PC-3 (cell line): ENCODE measurements at regions not wholly inside any gene's neighbourhood (a gene's known extent, or its start where the extent isn't known, plus 50 kb on each side); places are given as distances from the start of the nearest gene placed in this dataset.

Experiments used
- EZH2phosphoT487 ChIP-seq: fragments of 300-600 bp; sonication (generic); IDR thresholded peaks from 2 replicates; pipeline ENCODE4 v1.6.1; 2018; ENCODE audit warnings: mild to moderate bottlenecking, antibody characterized with exemption, low read length, borderline replicate concordance
- TF ChIP-seq, protein P1 (sequence below): fragments of 300-600 bp; sonication (generic); conservative IDR thresholded peaks from 2 replicates; pipeline ENCODE4 v1.5.1; 2017; ENCODE audit warnings: antibody characterized with exemption, low read depth, mild to moderate bottlenecking, low read length

DNA sequence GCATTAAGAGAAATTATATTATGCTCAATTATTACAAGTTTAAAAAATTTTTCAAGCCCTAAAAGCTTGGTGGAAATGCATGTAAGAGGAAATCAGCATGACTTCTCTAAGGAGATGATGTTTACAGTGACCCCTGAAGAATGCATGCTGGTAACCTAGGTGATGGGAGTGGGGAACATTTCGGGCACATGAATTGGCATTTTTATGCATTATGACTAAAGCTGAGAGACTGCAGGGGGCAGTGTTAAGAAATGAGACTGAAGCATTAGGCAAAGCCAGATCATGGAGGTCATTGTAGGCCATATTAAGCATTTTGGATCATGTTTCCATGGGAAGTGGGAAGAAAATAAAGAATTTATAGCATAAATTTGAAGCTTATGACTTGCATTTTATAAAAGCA is 421.3 kb downstream of the FAT4 start:
- TF ChIP-seq, protein P1, sequence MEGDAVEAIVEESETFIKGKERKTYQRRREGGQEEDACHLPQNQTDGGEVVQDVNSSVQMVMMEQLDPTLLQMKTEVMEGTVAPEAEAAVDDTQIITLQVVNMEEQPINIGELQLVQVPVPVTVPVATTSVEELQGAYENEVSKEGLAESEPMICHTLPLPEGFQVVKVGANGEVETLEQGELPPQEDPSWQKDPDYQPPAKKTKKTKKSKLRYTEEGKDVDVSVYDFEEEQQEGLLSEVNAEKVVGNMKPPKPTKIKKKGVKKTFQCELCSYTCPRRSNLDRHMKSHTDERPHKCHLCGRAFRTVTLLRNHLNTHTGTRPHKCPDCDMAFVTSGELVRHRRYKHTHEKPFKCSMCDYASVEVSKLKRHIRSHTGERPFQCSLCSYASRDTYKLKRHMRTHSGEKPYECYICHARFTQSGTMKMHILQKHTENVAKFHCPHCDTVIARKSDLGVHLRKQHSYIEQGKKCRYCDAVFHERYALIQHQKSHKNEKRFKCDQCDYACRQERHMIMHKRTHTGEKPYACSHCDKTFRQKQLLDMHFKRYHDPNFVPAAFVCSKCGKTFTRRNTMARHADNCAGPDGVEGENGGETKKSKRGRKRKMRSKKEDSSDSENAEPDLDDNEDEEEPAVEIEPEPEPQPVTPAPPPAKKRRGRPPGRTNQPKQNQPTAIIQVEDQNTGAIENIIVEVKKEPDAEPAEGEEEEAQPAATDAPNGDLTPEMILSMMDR = peak; percentile 44
- TF ChIP-seq EZH2phosphoT487 = no peak
